ENCODE measurements at regions not wholly inside any gene's neighbourhood (a gene's known extent, or its start where the extent isn't known, plus 50 kb on each side); places are given as distances from the start of the nearest gene placed in this dataset.

DNA sequence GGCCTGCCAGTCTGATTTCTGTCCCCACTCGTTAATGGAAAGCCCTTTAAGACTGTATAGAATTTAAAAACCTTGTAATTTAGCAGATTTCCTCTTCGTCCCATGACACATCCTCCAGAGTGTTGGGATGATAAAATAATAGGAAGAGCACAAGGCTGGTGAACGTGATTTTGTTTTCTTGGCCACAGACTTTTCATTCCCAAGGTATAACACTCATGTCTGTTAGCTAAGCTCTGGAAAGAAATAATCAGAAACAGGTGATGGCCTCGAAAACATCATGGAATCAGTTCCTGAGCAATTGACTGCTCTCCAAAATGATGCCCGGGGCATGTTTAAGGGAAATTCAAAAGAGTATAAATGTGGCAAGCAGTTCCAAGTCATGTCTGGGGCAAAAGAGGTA is 337.8 kb upstream of the TCF4 start:
- TF ChIP-seq CTCF (IDR thresholded peaks at IDR 0.05) (no peak), POLR2A (IDR thresholded peaks at IDR 0.05) (no peak)
